GM12891 (cell line): ENCODE measurements at regions not wholly inside any gene's neighbourhood (a gene's known extent, or its start where the extent isn't known, plus 50 kb on each side); places are given as distances from the start of the nearest gene placed in this dataset.

Source experiments
- DNase-seq: peaks from one replicate; pipeline ENCODE4 v3.0.0; 2011; ENCODE audit warnings: low spot score; ENCODE audit not compliant: insufficient read length
- FAIRE-seq: peaks from 2 replicates; lab custom pipeline; 2011; peaks lifted over from hg19 to GRCh38; lab: Jason Lieb, UNC
- PAX5 ChIP-seq: IDR thresholded peaks from 2 replicates; pipeline ENCODE4 v1.6.1; 2011; ENCODE audit warnings: low read length, moderate library complexity, mild to moderate bottlenecking; ENCODE audit not compliant: insufficient read depth, severe bottlenecking
- POLR2A ChIP-seq: IDR thresholded peaks from 2 replicates; pipeline ENCODE4 v1.6.1; 2011; ENCODE audit warnings: low read depth, low read length, control low read depth
- POLR2AphosphoS5 ChIP-seq: IDR thresholded peaks from 2 replicates; pipeline ENCODE4 v1.6.1; 2011; ENCODE audit warnings: low read depth, low read length, control low read depth
- POU2F2 ChIP-seq: IDR thresholded peaks from 2 replicates; pipeline ENCODE4 v1.6.1; 2011; ENCODE audit warnings: low read depth, mild to moderate bottlenecking, control low read depth, low read length, moderate library complexity
- SPI1 ChIP-seq: IDR thresholded peaks from 2 replicates; pipeline ENCODE4 v1.6.1; 2011; ENCODE audit warnings: low read depth, low read length, control low read depth
- TAF1 ChIP-seq: IDR thresholded peaks from 2 replicates; pipeline ENCODE4 v1.6.1; 2011; ENCODE audit warnings: low read depth, low read length, control low read depth

DNA sequence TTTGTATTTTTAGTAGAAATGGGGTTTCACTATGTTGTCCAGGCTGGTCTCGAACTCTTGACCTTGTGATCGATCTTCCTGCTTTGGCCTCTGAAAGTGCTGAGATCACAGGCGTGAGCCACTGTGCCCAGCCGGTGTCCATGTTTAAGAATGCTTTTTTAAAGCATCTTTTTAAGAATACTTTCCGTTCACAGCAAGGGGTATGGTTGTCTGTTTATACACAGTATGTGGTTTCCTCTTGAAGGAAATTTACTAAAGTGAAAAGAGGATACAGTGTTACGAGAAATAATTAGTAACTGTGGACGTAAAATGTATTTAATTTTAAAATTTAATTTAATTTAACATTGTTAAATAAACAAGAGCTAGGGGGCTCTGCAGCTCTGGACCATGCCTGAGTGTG is 73.4 kb downstream of the GSC start:
- DNase-seq (no peak), FAIRE-seq (no peak)
- no peak for TF ChIP-seq TAF1
- TF ChIP-seq SPI1 = no peak
- TF ChIP-seq PAX5 = no peak
- TF ChIP-seq POU2F2 = no peak
- TF ChIP-seq POLR2A = no peak
- TF ChIP-seq POLR2AphosphoS5 = no peak

DNA sequence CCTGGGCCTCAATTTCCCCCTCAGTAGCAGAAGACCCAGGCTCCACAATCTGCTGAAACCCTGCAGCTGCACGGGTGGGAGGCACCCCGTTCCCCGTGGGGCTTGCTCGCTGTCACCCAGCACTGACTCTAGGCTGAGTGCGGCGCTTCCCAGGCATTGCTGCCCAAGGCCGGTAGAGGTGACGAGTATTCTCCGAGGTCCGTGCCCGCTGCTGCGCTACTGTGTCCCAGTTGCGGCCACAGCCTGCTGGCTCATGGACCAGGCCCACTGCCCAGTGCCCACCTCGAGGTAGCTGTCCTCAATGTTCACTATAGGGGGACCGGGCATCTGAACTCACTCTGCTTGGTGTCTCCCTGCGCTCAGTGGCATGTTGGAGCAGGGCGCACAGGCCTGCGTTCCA is 74.7 kb downstream of the GSC start:
- FAIRE-seq (no peak), DNase-seq (no peak)
- TF ChIP-seq TAF1 (no peak), POU2F2 (no peak)

DNA sequence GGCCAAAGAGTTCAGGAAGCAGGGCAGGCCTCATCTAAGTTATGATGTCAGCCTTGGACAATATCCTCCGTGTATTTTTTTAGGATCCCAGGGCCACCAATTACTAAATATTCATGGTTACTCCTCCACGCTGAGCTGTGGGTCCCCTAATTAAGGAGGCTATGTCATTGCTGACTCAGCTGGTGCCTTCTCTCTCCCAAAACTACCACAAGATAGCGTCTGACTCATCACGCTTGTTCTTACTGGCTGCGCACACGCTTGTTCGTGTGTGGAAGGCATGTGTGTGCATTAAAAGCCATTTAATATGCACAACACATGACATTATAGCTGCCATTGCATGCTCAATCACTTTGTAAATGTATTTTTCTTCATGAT is 78.3 kb downstream of the GSC start:
- DNase-seq = no peak
- no peak for TF ChIP-seq POLR2AphosphoS5
- TF ChIP-seq TAF1 = no peak
- no peak for TF ChIP-seq POLR2A
- FAIRE-seq = no peak

GRCh38 chr14:94690896-94691659 is 78.8 kb downstream of the GSC start:
- no peak for TF ChIP-seq SPI1
- TF ChIP-seq POLR2AphosphoS5 = no peak
- TF ChIP-seq POLR2A = no peak
- TF ChIP-seq TAF1 = no peak
- no peak for TF ChIP-seq PAX5
- DNase-seq = no peak
- FAIRE-seq = no peak

DNA sequence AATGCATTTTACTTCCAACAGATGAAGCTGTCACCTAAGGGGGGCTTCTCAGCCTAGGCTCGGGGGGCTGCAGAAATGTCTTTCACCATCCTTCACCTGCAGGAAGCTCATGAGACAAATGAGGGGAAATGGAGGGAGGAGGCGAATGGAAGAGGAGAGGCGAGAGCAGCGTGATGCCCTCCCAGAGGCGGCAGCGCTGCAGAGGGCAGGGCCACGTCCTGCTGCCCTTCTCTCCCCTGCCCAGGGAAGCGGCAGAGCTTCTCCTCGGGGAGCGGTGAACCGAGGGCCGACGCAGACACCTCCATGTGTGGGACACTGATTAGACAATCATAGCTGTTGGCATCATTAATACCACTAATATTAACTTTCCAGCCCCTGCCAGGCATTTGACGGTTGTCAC is 78.3 kb downstream of the SERPINA3 start:
- no peak for FAIRE-seq
- no peak for TF ChIP-seq SPI1
- no peak for TF ChIP-seq TAF1
- TF ChIP-seq PAX5 = no peak
- TF ChIP-seq POU2F2 = no peak
- TF ChIP-seq POLR2AphosphoS5 = no peak
- no peak for TF ChIP-seq POLR2A
- no peak for DNase-seq

DNA sequence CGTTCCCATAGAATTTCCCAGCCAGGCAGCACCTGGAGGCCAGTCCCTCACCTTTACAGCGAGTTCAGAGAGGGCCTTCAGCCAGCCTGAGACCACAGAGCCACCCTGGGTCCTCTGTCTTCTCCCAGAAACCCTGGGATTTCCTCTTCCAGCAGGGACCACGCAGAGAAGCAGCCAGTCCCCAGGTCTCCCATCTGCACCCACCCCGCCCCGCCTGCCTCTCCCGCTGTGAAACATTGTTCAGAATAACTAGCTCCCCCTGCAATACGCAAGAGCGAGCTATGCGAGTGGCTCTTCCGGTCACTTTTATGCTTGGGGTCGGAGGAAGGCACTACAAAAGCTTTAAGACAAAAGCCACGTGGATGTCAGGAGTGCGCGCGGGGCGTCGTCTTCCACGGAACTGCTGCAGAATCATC is 77.8 kb downstream of the SERPINA3 start:
- DNase-seq (no peak), FAIRE-seq (no peak)
- no peak for TF ChIP-seq PAX5
- TF ChIP-seq TAF1 = no peak

- FAIRE-seq (peak; percentile 45), DNase-seq (peak; percentile 90)
- TF ChIP-seq TAF1 = no peak
- TF ChIP-seq SPI1 = no peak
Observed at GRCh38 chr14:94689218-94689984, 77.2 kb downstream of the SERPINA3 start.

GRCh38 chr14:94686511-94687160 is 74.4 kb downstream of the SERPINA3 start:
- no peak for TF ChIP-seq PAX5
- no peak for TF ChIP-seq SPI1
- no peak for TF ChIP-seq POLR2AphosphoS5
- no peak for TF ChIP-seq POU2F2
- no peak for TF ChIP-seq TAF1
- DNase-seq = no peak
- no peak for FAIRE-seq

DNA sequence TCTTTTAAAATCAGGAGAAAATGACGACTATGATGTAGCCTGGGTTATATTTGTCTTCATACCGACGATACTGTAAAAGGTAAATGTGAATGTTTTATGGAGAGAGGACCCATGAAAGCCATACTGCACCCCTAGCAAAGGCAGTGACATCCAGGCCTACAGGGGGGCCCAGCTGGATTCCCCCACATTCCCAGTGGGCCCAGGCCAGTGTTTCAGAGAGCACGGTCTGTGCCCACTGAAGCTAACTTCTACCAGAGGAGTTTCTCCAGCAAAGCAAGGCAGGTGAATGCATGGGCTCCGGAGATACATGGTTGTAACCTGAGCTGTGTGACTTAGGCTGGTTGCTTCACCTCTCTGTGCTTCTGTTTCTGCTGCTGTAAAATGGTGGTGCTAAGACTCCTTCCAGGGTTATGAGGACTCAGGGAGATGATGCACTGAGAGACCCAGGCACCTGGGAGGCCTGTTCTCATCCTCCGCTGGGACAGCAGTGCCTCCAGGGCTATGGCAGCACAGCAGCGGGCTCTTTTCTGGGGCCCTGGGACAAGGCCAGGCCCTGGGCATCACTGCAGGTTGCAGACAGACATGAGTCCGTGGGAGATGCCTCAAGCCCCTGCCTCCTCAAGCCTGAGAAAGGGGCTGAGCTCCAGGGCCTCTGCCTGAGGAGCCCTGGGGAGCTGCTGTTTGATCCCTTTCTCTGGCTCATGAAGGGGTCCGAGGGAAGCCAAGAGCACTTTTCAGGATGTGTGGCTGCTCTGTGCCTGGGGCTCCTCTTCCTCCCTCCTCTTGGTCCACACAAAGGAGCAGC is 73.7 kb downstream of the SERPINA3 start:
- FAIRE-seq = no peak
- TF ChIP-seq PAX5 (no peak), SPI1 (no peak), POLR2AphosphoS5 (no peak), POLR2A (no peak), TAF1 (no peak), POU2F2 (no peak)
- DNase-seq = no peak
